ENCODE measurements at regions not wholly inside any gene's neighbourhood (a gene's known extent, or its start where the extent isn't known, plus 50 kb on each side); places are given as distances from the start of the nearest gene placed in this dataset.

GRCh38 chr10:33396279-33396678, 61.8 kb upstream of the NRP1 start:
- TF ChIP-seq CTCF (IDR thresholded peaks at IDR 0.05), result no peak
- Histone ChIP-seq H3K4me3 (no peak overlapping the region), H3K27me3 (ENCODE audit: low read depth) (no peaks in the 10 kb centered on the region), H3K36me3 (no peaks in the 10 kb centered on the region), H3K9me3 (peaks cover 9% of the 10 kb centered on the region), H3K27ac (no peak overlapping the region), H3K4me1 (no peaks in the 10 kb centered on the region)
- intact Hi-C loops (cut with DNase I), result no loop called here
- DNase-seq (no peak), ATAC-seq (no peak)

GRCh38 chr10:33395201-33395600, 60.7 kb upstream of the NRP1 start:
- intact Hi-C loops (cut with DNase I), result no loop called here

GRCh38 chr10:33392706-33393105, 58.2 kb upstream of the NRP1 start:
- H3K27me3 ChIP-seq (ENCODE audit: low read depth), result no peaks in the 10 kb centered on the region
- no peak overlapping the region for H3K4me3 ChIP-seq
- no peaks in the 10 kb centered on the region for H3K4me1 ChIP-seq
- H3K36me3 ChIP-seq, result no peaks in the 10 kb centered on the region
- DNase-seq (no peak), ATAC-seq (no peak)
- intact Hi-C loops (cut with DNase I), result no loop called here
- H3K27ac ChIP-seq, result no peak overlapping the region
- no peak for TF ChIP-seq CTCF (IDR thresholded peaks at IDR 0.05)
- peaks cover 9% of the 10 kb centered on the region for H3K9me3 ChIP-seq

More at GRCh38 chr10:33395201-33395600, 60.7 kb upstream of the NRP1 start:
- DNase-seq, result no peak
- Histone ChIP-seq H3K36me3 (no peaks in the 10 kb centered on the region), H3K27me3 (ENCODE audit: low read depth) (no peaks in the 10 kb centered on the region), H3K4me3 (no peak overlapping the region), H3K9me3 (peaks cover 9% of the 10 kb centered on the region), H3K4me1 (no peaks in the 10 kb centered on the region), H3K27ac (no peak overlapping the region)
- TF ChIP-seq CTCF (IDR thresholded peaks at IDR 0.05), result no peak
- no peak for ATAC-seq

DNA sequence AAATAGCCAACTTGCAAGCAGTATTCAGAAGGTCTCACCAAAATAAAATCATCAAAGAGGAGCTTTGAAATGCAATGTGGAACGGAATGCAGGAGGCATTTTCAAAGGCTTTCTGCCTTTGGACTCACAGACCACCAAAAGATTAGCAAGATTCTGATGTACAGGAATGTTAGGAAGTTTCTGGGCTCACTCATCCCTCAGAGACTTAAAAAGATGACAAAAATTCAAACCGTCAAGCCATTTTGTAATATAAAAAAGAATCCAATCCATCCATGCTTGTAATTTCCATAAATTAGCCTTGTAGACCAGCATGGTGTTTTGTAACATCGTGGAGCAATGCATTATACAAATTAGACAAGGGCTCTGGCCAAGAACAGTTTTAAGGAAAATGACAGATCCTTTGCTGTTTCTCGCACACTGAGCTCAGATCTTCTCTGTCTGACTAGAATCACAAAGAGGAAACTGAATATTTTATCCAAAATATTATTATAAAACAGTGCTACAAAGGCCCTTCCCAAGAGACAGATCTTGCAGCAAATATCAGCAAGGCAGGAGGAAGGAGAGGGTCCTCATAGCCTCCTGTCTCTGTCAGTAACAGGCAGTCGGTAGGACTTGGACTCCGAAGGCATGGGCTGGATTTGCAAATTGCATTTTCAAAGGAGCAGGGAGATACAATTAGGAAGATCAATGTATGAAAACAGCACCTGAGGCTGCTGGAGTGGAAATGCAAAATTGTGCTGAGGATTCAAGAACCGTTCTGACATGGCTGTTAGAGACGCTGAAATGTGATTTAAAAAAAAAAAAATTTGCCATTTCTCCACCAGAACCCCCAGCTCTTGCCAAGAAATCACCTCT, 57.4 kb upstream of the NRP1 start:
- no peak overlapping the region for H3K4me3 ChIP-seq
- no peak for TF ChIP-seq CTCF (IDR thresholded peaks at IDR 0.05)
- H3K27me3 ChIP-seq (ENCODE audit: low read depth), result no peaks in the 10 kb centered on the region
- no peaks in the 10 kb centered on the region for H3K36me3 ChIP-seq
- no peaks in the 10 kb centered on the region for H3K4me1 ChIP-seq
- no peak for ATAC-seq
- no peak overlapping the region for H3K27ac ChIP-seq
- intact Hi-C loops (cut with DNase I), result no loop called here
- no peak for DNase-seq
- H3K9me3 ChIP-seq, result peaks cover 3% of the 10 kb centered on the region

- Histone ChIP-seq H3K27me3 (ENCODE audit: low read depth) (no peaks in the 10 kb centered on the region), H3K27ac (no peak overlapping the region), H3K4me3 (no peak overlapping the region), H3K4me1 (no peaks in the 10 kb centered on the region), H3K9me3 (no peaks in the 10 kb centered on the region), H3K36me3 (no peaks in the 10 kb centered on the region)
- ATAC-seq (no peak), DNase-seq (no peak)
- TF ChIP-seq CTCF (IDR thresholded peaks at IDR 0.05), result no peak
- intact Hi-C loops (cut with DNase I), result no loop called here
These were observed 55.6 kb upstream of the NRP1 start for GRCh38 chr10:33390046-33390445.

Data from lower lobe of right lung (tissue), 2 donors.